DOHH2 (cell line): ENCODE measurements at regions not wholly inside any gene's neighbourhood (a gene's known extent, or its start where the extent isn't known, plus 50 kb on each side); places are given as distances from the start of the nearest gene placed in this dataset.

Experiments used
- H3F3A ChIP-seq: fragments of 200-600 bp; sonication (generic), shearing (Covaris generic); 2 replicates; pipeline ENCODE4 v1.6.0; 2016; ENCODE audit warnings: antibody characterized with exemption, mild to moderate bottlenecking; ENCODE audit not compliant: control insufficient read depth, insufficient read depth
- H3K27ac ChIP-seq: fragments of 200-600 bp; sonication (generic); 2 replicates; pipeline ENCODE4 v1.5.1; 2014; ENCODE audit warnings: low read depth, mild to moderate bottlenecking, low read length, moderate library complexity
- H3K27me3 ChIP-seq: fragments of 200-600 bp; sonication (generic); 2 replicates; pipeline ENCODE4 v1.6.1; 2014; ENCODE audit warnings: mild to moderate bottlenecking, low read length, mixed read lengths; ENCODE audit not compliant: control insufficient read depth
- H3K36me3 ChIP-seq: fragments of 200-600 bp; sonication (generic); 2 replicates; pipeline ENCODE4 v1.6.1; 2014; ENCODE audit warnings: mild to moderate bottlenecking, low read length, moderate library complexity, mixed read lengths; ENCODE audit not compliant: control insufficient read depth
- H3K4me1 ChIP-seq: fragments of 200-600 bp; sonication (generic); 2 replicates; pipeline ENCODE4 v1.6.1; 2014; ENCODE audit warnings: mild to moderate bottlenecking, low read length, mixed read lengths; ENCODE audit not compliant: control insufficient read depth
- H3K4me2 ChIP-seq: fragments of 200-600 bp; sonication (generic); 2 replicates; pipeline ENCODE4 v1.6.0; 2014; ENCODE audit warnings: mild to moderate bottlenecking, low read length, moderate library complexity
- H3K4me3 ChIP-seq: fragments of 200-600 bp; sonication (generic); 2 replicates; pipeline ENCODE4 v1.5.1; 2014; ENCODE audit warnings: mild to moderate bottlenecking, low read length, mixed read lengths
- H3K79me2 ChIP-seq: fragments of 200-600 bp; sonication (generic); 2 replicates; pipeline ENCODE4 v1.6.1; 2014; ENCODE audit warnings: mild to moderate bottlenecking, low read length, mixed read lengths; ENCODE audit not compliant: control insufficient read depth
- H3K9me2 ChIP-seq: fragments of 200-600 bp; sonication (generic); replicated peaks from 2 replicates; pipeline ENCODE4 v1.6.1; 2014; ENCODE audit warnings: mild to moderate bottlenecking, low read length, mixed read lengths; ENCODE audit not compliant: control insufficient read depth
- H3K9me3 ChIP-seq: fragments of 200-600 bp; sonication (generic); 2 replicates; pipeline ENCODE4 v1.6.1; 2014; ENCODE audit warnings: antibody characterized with exemption, low read length, mixed read lengths; ENCODE audit not compliant: control insufficient read depth, insufficient read depth
- H4K20me1 ChIP-seq: fragments of 200-600 bp; sonication (generic); 2 replicates; pipeline ENCODE4 v1.6.0; 2014; ENCODE audit warnings: low read depth, mild to moderate bottlenecking, antibody characterized with exemption, low read length, moderate library complexity; ENCODE audit not compliant: control insufficient read depth, insufficient read depth
- EZH2phosphoT487 ChIP-seq: fragments of 200-600 bp; sonication (generic); IDR thresholded peaks from 2 replicates; pipeline ENCODE4 v1.6.1; 2017; ENCODE audit warnings: borderline replicate concordance, mild to moderate bottlenecking, antibody characterized with exemption, low read length, moderate library complexity, mixed read lengths
- TF ChIP-seq, protein P1 (sequence below): fragments of 200-600 bp; sonication (generic); IDR thresholded peaks from one replicate; pipeline ENCODE4 v1.5.1; 2014; ENCODE audit warnings: antibody characterized with exemption, mild to moderate bottlenecking, low read depth, low read length; ENCODE audit not compliant: poor library complexity, severe bottlenecking

DNA sequence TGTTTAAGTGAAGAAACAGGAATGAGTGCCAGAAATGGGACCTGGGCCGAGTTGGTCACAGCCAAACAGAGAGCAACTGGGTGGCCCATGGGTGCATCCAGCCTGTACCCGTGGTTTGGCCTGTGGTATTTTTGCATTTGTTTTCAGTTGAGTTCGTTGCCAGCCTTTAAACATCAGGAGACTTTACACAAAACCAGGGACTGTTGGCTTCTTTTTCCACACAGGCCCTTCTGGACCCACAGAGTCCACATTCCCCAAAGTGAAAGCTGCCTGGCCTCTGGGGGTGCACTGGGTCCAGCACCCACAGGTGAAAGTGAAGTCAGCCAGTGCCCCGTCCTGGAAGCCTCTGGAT lies 54.1 kb upstream of the TNS3 start:
- Histone ChIP-seq H3F3A (no peaks in the 10 kb centered on the region), H3K4me2 (no peak overlapping the region), H3K36me3 (no peaks in the 10 kb centered on the region), H3K9me2 (no peaks in the 10 kb centered on the region), H3K27ac (no peak overlapping the region), H3K9me3 (no peaks in the 10 kb centered on the region), H3K27me3 (peaks cover 5% of the 10 kb centered on the region; the same call in 1 of the 2 replicates), H3K4me3 (no peak overlapping the region), H3K4me1 (peaks cover 43% of the 10 kb centered on the region), H4K20me1 (no peaks in the 10 kb centered on the region), H3K79me2 (no peaks in the 10 kb centered on the region)
- TF ChIP-seq, protein P1, sequence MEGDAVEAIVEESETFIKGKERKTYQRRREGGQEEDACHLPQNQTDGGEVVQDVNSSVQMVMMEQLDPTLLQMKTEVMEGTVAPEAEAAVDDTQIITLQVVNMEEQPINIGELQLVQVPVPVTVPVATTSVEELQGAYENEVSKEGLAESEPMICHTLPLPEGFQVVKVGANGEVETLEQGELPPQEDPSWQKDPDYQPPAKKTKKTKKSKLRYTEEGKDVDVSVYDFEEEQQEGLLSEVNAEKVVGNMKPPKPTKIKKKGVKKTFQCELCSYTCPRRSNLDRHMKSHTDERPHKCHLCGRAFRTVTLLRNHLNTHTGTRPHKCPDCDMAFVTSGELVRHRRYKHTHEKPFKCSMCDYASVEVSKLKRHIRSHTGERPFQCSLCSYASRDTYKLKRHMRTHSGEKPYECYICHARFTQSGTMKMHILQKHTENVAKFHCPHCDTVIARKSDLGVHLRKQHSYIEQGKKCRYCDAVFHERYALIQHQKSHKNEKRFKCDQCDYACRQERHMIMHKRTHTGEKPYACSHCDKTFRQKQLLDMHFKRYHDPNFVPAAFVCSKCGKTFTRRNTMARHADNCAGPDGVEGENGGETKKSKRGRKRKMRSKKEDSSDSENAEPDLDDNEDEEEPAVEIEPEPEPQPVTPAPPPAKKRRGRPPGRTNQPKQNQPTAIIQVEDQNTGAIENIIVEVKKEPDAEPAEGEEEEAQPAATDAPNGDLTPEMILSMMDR: no peak
- TF ChIP-seq EZH2phosphoT487: no peak

DNA sequence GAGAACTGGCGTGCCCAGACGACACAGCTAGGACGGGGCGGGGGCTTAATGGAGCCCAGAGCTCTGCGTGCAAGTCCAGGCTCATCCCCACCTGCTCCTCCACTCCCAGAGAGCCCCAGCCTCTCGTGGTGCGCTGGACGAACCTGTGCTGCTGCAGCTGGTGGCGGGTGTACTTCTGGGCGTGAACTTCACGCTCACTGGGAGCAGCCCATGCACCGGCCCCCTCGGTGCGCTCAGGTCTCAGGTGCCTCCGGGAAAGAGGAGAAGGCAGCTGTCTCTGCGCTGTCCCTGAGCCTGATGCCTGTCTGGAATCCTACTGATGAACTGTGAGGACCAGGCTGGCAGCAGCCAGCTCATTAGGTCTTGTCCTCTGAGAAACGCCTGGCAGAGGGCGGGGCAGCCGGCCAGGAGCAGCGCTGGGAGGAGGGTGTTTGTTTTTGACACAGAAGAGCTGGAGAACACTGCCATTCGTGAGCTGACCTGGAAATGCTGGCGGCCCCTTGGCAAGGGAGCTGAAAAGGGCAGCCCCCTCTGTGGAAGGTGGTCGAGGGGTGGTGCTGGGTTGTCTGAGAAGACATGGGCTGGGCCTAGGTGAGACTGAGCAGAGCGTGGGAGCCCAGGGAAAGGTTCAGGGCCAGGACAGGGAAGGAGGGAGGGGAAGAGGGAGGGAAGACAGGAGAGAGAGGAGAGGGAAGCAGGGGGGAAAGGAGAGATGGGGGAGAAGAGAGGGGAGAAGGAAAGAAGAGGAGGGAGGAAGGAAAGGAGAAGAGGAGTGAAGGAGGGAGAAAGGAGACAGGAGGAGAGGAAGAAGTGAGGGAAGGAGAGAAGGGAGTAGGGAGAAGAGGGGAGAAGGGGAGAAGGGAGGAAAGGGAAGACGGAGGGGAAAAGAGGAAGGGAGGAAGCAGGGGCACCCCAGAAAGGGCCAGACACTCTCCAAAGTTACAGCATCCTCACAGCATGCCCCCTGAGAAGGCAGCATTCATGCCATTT lies 53.5 kb upstream of the TNS3 start:
- no peak overlapping the region for H3K27ac ChIP-seq
- H3K36me3 ChIP-seq: no peaks in the 10 kb centered on the region
- no peaks in the 10 kb centered on the region for H4K20me1 ChIP-seq
- H3K9me3 ChIP-seq: no peaks in the 10 kb centered on the region
- H3K9me2 ChIP-seq: no peaks in the 10 kb centered on the region
- H3K4me3 ChIP-seq: no peak overlapping the region
- no peak for TF ChIP-seq EZH2phosphoT487
- TF ChIP-seq, protein P1: no peak
- peak overlapping the region; percentile 29 for H3K4me2 ChIP-seq
- peaks cover 5% of the 10 kb centered on the region; the same call in 1 of the 2 replicates for H3K27me3 ChIP-seq
- 0 out of 2 replicates have a peak, but pooled peaks cover 2% of the 10 kb centered on the region for H3F3A ChIP-seq
- H3K79me2 ChIP-seq: no peaks in the 10 kb centered on the region
- peaks cover 43% of the 10 kb centered on the region for H3K4me1 ChIP-seq

DNA sequence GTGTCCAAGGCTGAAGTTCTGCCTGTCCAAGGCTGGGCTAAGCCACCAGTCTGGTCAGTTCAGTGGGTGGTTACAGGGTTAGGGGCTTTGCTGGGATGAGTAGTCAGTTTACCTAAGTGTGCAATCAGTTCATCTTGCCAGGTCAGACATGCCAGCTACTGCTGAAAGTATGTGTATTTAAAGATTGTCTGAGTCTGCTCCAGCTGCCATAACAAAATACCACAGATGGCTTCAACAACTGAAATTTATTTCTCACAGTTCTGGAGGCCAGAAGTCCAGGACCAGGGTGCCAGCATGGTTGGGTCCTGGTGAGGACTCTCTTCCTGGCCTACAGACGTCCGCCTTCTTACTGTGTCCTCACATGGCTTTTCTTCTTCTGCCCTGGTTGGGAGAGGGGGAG lies 52.4 kb upstream of the TNS3 start:
- TF ChIP-seq EZH2phosphoT487: no peak
- TF ChIP-seq, protein P1: no peak
- Histone ChIP-seq H3K36me3 (no peaks in the 10 kb centered on the region), H3K4me3 (no peak overlapping the region), H3K4me2 (no peak overlapping the region), H3K9me3 (no peaks in the 10 kb centered on the region), H3K27me3 (peaks cover 5% of the 10 kb centered on the region; the same call in 1 of the 2 replicates), H3K27ac (no peak overlapping the region), H3F3A (0 out of 2 replicates have a peak, but pooled peaks cover 2% of the 10 kb centered on the region), H3K9me2 (no peaks in the 10 kb centered on the region), H3K4me1 (peaks cover 43% of the 10 kb centered on the region), H4K20me1 (no peaks in the 10 kb centered on the region), H3K79me2 (no peaks in the 10 kb centered on the region)
